ENCODE measurements at regions not wholly inside any gene's neighbourhood (a gene's known extent, or its start where the extent isn't known, plus 50 kb on each side); places are given as distances from the start of the nearest gene placed in this dataset.

DNA sequence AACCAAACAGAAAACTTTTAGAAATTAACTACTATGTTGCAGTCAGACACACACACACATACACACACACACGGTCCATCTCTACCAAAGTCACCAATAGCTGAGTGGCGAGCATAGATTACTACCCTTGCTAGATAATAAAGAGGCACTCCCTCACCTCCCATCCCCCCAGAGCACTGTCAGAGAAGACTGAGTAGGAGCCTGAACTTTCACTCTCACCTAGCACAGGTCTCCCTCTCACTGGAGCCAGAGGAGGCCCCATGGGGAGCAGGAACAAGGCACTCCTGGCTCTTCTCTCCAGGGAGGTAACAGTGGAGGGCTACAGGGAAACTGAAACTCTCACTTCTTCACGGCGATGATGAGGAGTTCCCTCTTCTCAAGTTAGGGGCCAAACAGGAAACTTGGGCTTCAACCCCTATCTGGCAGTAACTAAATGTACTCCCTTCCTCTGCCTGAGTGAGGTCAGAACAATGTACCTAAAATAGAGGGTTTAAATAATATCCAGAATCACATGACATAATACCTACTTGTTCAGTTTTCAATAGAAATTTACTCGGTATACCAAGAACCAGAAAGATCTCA, 975.3 kb upstream of the GBE1 start:
- Histone ChIP-seq H3K4me1 (ENCODE audit: control extremely low read depth in 1 of 4, control insufficient read depth in 4 of 4, insufficient read depth in 4 of 4, low read length in 3 of 4) (peaks cover 0 to 3% (median 0%) of the 10 kb centered on the region in 4 experiments), H3K4me3 (ENCODE audit: control insufficient read depth in 1 of 7, extremely low read depth in 1 of 7, insufficient read depth in 4 of 7, low read depth in 2 of 7, low read length in 6 of 7) (peak overlapping the region in 1 of 7 experiments; percentile 1), H3K27me3 (replicated peaks in 2 of 5; ENCODE audit: control insufficient read depth in 4 of 5, insufficient read depth in 5 of 5, low read length in 4 of 5) (no peaks in the 10 kb centered on the region), H3K9me3 (ENCODE audit: control extremely low read depth in 1 of 5, control insufficient read depth in 4 of 5, insufficient read depth in 2 of 5, low read depth in 1 of 5, low read length in 4 of 5) (no peaks in the 10 kb centered on the region), H3K36me3 (ENCODE audit: control insufficient read depth in 4 of 4, insufficient read depth in 4 of 4, low read length in 3 of 4) (no peaks in the 10 kb centered on the region), H3K27ac (ENCODE audit: insufficient read depth in 1 of 2, low read depth in 1 of 2, low read length in 2 of 2, poor library complexity in 1 of 2, severe bottlenecking in 2 of 2) (no peak overlapping the region)
- peak; percentile 2 to 12 (median 3) for DNase-seq
- CTCF ChIA-PET: no interaction called here
- POLR2A ChIA-PET: no interaction called here
- 6% methylated on average over 2 of the region's 5 CpGs for WGBS (ENCODE audit: insufficient coverage)

DNA sequence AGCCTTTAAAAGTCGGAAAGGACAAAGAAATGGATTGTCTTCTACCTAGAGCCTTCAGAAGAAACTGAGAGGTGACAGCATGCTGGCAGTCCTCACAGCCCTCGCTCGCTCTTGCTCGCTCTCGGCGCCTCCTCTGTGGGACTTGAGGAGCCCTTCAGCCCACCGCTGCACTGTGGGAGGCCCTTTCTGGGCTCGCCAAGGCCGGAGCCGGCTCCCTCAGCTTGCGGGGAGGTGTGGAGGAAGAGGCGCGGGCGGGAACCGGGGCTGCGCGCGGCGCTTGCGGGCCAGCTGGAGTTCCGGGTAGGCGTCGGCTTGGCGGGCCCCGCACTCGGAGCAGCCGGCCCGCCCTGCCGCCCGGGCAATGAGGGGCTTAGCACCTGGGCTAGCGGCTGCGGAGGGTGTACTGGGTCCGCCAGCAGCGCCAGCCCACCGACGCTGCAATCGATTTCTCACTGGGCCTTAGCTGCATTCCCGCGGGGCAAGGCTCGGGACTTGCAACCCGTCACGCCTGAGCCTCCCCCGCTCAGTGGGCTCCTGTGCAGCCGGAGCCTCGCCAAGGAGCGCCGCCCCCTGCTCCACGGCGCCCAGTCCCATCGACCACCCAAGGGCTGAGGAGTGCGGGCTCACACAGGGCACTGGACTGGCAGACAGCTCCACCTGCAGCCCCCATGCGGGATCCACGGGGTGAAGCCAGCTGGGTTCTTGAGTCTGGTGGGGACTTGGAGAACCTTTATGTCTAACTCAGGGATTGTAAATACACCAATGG, 953.8 kb upstream of the GBE1 start:
- 93% methylated on average over 47 of the region's 53 CpGs for WGBS (ENCODE audit: insufficient coverage)
- ChIA-PET CTCF (interaction anchor here (1.3 kb wide), 1 partner anchor 11 kb away, joined by 4 read pairs; no protein-coding TSS in a partner anchor), POLR2A (no interaction called here)
- Histone ChIP-seq H3K27ac (ENCODE audit: insufficient read depth in 1 of 2, low read depth in 1 of 2, low read length in 2 of 2, poor library complexity in 1 of 2, severe bottlenecking in 2 of 2) (no peak overlapping the region), H3K36me3 (ENCODE audit: control insufficient read depth in 4 of 4, insufficient read depth in 4 of 4, low read length in 3 of 4) (no peaks in the 10 kb centered on the region), H3K9me3 (ENCODE audit: control extremely low read depth in 1 of 5, control insufficient read depth in 4 of 5, insufficient read depth in 2 of 5, low read depth in 1 of 5, low read length in 4 of 5) (no peaks in the 10 kb centered on the region), H3K4me1 (ENCODE audit: control extremely low read depth in 1 of 4, control insufficient read depth in 4 of 4, insufficient read depth in 4 of 4, low read length in 3 of 4) (no peaks in the 10 kb centered on the region), H3K4me3 (ENCODE audit: control insufficient read depth in 1 of 7, extremely low read depth in 1 of 7, insufficient read depth in 4 of 7, low read depth in 2 of 7, low read length in 6 of 7) (no peak overlapping the region), H3K27me3 (replicated peaks in 2 of 5; ENCODE audit: control insufficient read depth in 4 of 5, insufficient read depth in 5 of 5, low read length in 4 of 5) (no peaks in the 10 kb centered on the region)
- DNase-seq: no peak

DNA sequence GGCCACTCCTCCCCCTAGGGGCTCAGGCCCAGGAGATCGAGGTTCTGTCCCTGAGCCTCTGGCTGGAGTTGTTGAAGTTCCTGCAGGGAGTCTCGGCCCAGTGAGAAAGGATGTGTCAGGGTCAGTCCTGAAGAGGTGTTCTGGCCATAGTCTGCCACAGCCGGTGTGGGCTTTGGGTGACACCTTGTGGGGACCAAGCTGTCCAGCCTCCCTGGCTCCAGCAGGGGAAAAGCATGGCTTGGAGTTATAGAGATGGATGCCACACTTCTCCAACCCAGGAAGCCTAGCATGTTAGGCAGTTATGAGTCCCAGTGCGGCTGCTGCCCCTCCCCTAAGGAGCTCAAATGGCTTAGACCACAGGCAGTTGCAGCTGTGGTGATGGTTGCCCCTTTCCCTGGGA, 945.6 kb upstream of the GBE1 start:
- ChIA-PET CTCF (no interaction called here), POLR2A (no interaction called here)
- Histone ChIP-seq H3K27me3 (replicated peaks in 2 of 5; ENCODE audit: control insufficient read depth in 4 of 5, insufficient read depth in 5 of 5, low read length in 4 of 5) (no peaks in the 10 kb centered on the region), H3K4me3 (ENCODE audit: control insufficient read depth in 1 of 7, extremely low read depth in 1 of 7, insufficient read depth in 4 of 7, low read depth in 2 of 7, low read length in 6 of 7) (no peak overlapping the region), H3K36me3 (ENCODE audit: control insufficient read depth in 4 of 4, insufficient read depth in 4 of 4, low read length in 3 of 4) (no peaks in the 10 kb centered on the region), H3K4me1 (ENCODE audit: control extremely low read depth in 1 of 4, control insufficient read depth in 4 of 4, insufficient read depth in 4 of 4, low read length in 3 of 4) (no peaks in the 10 kb centered on the region), H3K27ac (ENCODE audit: insufficient read depth in 1 of 2, low read depth in 1 of 2, low read length in 2 of 2, poor library complexity in 1 of 2, severe bottlenecking in 2 of 2) (no peak overlapping the region), H3K9me3 (ENCODE audit: control extremely low read depth in 1 of 5, control insufficient read depth in 4 of 5, insufficient read depth in 2 of 5, low read depth in 1 of 5, low read length in 4 of 5) (no peaks in the 10 kb centered on the region)
- no peak for DNase-seq
- WGBS (ENCODE audit: insufficient coverage): 92% methylated on average over 4 of the region's 4 CpGs

DNA sequence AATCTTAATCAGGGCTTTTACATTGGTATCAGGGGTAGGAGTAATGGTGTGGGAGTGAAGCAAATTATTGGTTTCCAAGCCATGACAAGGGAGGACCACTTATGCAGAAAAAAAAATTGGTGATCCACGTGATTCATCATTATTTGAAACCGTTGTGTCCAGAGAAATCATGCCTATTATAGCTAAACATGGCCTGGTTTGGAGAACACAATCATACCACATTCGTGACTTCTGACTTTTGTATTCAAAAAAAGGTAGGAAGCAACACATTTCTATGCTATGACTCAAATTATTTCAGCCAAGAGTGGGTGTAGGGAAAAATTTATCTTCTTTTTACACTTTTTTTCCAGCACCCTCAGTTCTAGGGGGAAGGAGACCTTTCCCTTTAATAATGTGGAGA, 924.3 kb upstream of the GBE1 start:
- no peaks in the 10 kb centered on the region for H3K27me3 ChIP-seq (replicated peaks in 2 of 5; ENCODE audit: control insufficient read depth in 4 of 5, insufficient read depth in 5 of 5, low read length in 4 of 5)

DNA sequence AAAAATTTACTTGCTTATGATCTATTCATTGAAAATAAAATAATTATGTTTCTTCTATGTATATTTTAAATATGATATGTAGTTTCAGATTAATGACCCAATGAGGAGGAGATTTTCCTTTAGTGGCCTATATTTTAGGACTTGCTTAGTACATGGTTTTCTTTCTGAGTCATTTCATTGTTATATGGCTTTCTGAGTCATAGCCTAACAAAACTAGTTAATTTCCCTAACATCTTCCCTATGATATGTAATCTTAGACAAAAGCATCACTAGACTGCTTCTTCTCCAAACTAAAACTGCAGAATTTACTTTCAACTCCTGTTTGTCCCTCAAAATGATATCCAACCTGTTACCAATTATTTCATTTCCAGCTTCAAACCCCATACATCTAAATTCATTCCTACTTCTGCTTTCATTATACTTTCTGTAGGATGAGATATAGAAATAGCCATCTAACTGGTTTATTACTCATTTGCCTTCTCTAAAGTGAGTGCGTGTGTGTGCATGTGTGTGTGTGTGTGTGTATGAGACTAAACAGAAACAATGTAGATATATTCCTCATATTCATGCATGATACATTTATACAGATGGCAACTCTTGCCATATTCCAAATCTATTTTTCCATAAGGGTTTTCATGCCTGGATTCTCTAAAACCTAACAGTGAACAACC, 915.0 kb upstream of the GBE1 start:
- H3K4me1 ChIP-seq (ENCODE audit: control extremely low read depth in 1 of 4, control insufficient read depth in 4 of 4, insufficient read depth in 4 of 4, low read length in 3 of 4): no peaks in the 10 kb centered on the region
- no CpG with 5 or more reads among the region's 1 CpG for WGBS (ENCODE audit: insufficient coverage)
- no peaks in the 10 kb centered on the region for H3K9me3 ChIP-seq (ENCODE audit: control extremely low read depth in 1 of 5, control insufficient read depth in 4 of 5, insufficient read depth in 2 of 5, low read depth in 1 of 5, low read length in 4 of 5)
- ChIA-PET POLR2A (no interaction called here), CTCF (no interaction called here)
- H3K36me3 ChIP-seq (ENCODE audit: control insufficient read depth in 4 of 4, insufficient read depth in 4 of 4, low read length in 3 of 4): no peaks in the 10 kb centered on the region
- H3K27me3 ChIP-seq (replicated peaks in 2 of 5; ENCODE audit: control insufficient read depth in 4 of 5, insufficient read depth in 5 of 5, low read length in 4 of 5): no peaks in the 10 kb centered on the region
- no peak for DNase-seq
- no peak overlapping the region for H3K27ac ChIP-seq (ENCODE audit: insufficient read depth in 1 of 2, low read depth in 1 of 2, low read length in 2 of 2, poor library complexity in 1 of 2, severe bottlenecking in 2 of 2)
- no peak overlapping the region for H3K4me3 ChIP-seq (ENCODE audit: control insufficient read depth in 1 of 7, extremely low read depth in 1 of 7, insufficient read depth in 4 of 7, low read depth in 2 of 7, low read length in 6 of 7)

More for the DNA sequence above, 924.3 kb upstream of the GBE1 start:
- POLR2A ChIA-PET: no interaction called here
- no peak overlapping the region for H3K27ac ChIP-seq (ENCODE audit: insufficient read depth in 1 of 2, low read depth in 1 of 2, low read length in 2 of 2, poor library complexity in 1 of 2, severe bottlenecking in 2 of 2)
- CTCF ChIA-PET: no interaction called here
- no peaks in the 10 kb centered on the region for H3K4me1 ChIP-seq (ENCODE audit: control extremely low read depth in 1 of 4, control insufficient read depth in 4 of 4, insufficient read depth in 4 of 4, low read length in 3 of 4)
- H3K9me3 ChIP-seq (ENCODE audit: control extremely low read depth in 1 of 5, control insufficient read depth in 4 of 5, insufficient read depth in 2 of 5, low read depth in 1 of 5, low read length in 4 of 5): no peaks in the 10 kb centered on the region
- no peak for DNase-seq
- H3K36me3 ChIP-seq (ENCODE audit: control insufficient read depth in 4 of 4, insufficient read depth in 4 of 4, low read length in 3 of 4): no peaks in the 10 kb centered on the region
- 80% methylated on average over 1 of the region's 3 CpGs for WGBS (ENCODE audit: insufficient coverage)
- H3K4me3 ChIP-seq (ENCODE audit: control insufficient read depth in 1 of 7, extremely low read depth in 1 of 7, insufficient read depth in 4 of 7, low read depth in 2 of 7, low read length in 6 of 7): no peak overlapping the region

DNA sequence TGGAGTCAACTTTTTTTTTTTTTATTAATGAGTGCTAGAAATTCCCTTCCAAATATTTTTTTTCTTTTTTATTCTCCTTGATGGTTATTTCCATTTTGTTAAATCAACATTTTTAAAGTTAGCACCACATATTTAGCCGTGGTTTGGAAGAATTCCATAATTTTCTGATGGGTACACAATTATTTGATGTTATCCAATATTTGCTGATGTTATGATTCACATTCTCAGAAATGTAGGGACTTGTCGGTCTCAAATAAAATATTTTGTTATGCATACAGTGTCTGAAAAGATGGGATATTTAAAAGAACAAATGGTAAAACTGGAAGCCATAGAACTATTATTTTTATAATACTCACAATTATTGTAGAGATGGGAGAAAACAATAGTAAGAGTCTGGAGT, 911.5 kb upstream of the GBE1 start:
- no peaks in the 10 kb centered on the region for H3K9me3 ChIP-seq (ENCODE audit: control extremely low read depth in 1 of 5, control insufficient read depth in 4 of 5, insufficient read depth in 2 of 5, low read depth in 1 of 5, low read length in 4 of 5)
- no peaks in the 10 kb centered on the region for H3K4me1 ChIP-seq (ENCODE audit: control extremely low read depth in 1 of 4, control insufficient read depth in 4 of 4, insufficient read depth in 4 of 4, low read length in 3 of 4)
- POLR2A ChIA-PET: no interaction called here
- H3K27me3 ChIP-seq (replicated peaks in 2 of 5; ENCODE audit: control insufficient read depth in 4 of 5, insufficient read depth in 5 of 5, low read length in 4 of 5): no peaks in the 10 kb centered on the region
- DNase-seq: no peak
- no peaks in the 10 kb centered on the region for H3K36me3 ChIP-seq (ENCODE audit: control insufficient read depth in 4 of 4, insufficient read depth in 4 of 4, low read length in 3 of 4)
- WGBS (ENCODE audit: insufficient coverage): no CpG with 5 or more reads among the region's 2 CpGs
- H3K4me3 ChIP-seq (ENCODE audit: control insufficient read depth in 1 of 7, extremely low read depth in 1 of 7, insufficient read depth in 4 of 7, low read depth in 2 of 7, low read length in 6 of 7): no peak overlapping the region
- CTCF ChIA-PET: no interaction called here
- no peak overlapping the region for H3K27ac ChIP-seq (ENCODE audit: insufficient read depth in 1 of 2, low read depth in 1 of 2, low read length in 2 of 2, poor library complexity in 1 of 2, severe bottlenecking in 2 of 2)

DNA sequence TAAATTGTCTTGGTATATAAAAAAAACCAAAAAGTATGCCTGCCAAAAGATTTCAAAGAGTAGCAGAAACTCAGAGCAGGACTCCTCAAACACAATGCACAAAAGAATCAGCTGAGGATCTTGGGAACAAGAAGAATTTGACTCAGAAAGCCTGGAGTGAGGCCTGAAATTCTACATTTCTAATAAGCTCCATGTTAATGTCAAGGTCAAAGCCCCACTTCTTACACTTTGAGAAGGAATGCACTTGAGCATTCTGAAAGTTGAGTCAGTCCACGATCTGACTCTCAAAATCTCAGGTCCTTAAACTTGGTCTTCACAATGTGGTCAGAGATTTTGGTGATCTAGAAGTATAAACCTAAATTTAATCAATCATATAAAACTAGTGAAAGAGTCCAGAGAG, 910.0 kb upstream of the GBE1 start:
- Histone ChIP-seq H3K27me3 (replicated peaks in 2 of 5; ENCODE audit: control insufficient read depth in 4 of 5, insufficient read depth in 5 of 5, low read length in 4 of 5) (no peaks in the 10 kb centered on the region), H3K9me3 (ENCODE audit: control extremely low read depth in 1 of 5, control insufficient read depth in 4 of 5, insufficient read depth in 2 of 5, low read depth in 1 of 5, low read length in 4 of 5) (no peaks in the 10 kb centered on the region), H3K4me3 (ENCODE audit: control insufficient read depth in 1 of 7, extremely low read depth in 1 of 7, insufficient read depth in 4 of 7, low read depth in 2 of 7, low read length in 6 of 7) (no peak overlapping the region), H3K4me1 (ENCODE audit: control extremely low read depth in 1 of 4, control insufficient read depth in 4 of 4, insufficient read depth in 4 of 4, low read length in 3 of 4) (no peaks in the 10 kb centered on the region), H3K36me3 (ENCODE audit: control insufficient read depth in 4 of 4, insufficient read depth in 4 of 4, low read length in 3 of 4) (no peaks in the 10 kb centered on the region), H3K27ac (ENCODE audit: insufficient read depth in 1 of 2, low read depth in 1 of 2, low read length in 2 of 2, poor library complexity in 1 of 2, severe bottlenecking in 2 of 2) (no peak overlapping the region)
- no peak for DNase-seq
- ChIA-PET CTCF (no interaction called here), POLR2A (no interaction called here)
- no CpG with 5 or more reads among the region's 1 CpG for WGBS (ENCODE audit: insufficient coverage)

All from common myeloid progenitor, CD34-positive (primary cell).